HFFc6 (cell line): ENCODE measurements at regions not wholly inside any gene's neighbourhood (a gene's known extent, or its start where the extent isn't known, plus 50 kb on each side); places are given as distances from the start of the nearest gene placed in this dataset.
"Not testable (repeated sequence)": the region's sequence is repeated elsewhere in the genome, so short reads cannot be mapped to it uniquely, and the experiment has no call there.

Experiments used
- DNase-seq: peaks from one replicate; pipeline ENCODE4 v3.0.0-alpha.2; 2018
- H3K27ac Mint-ChIP-seq: 2 replicates; pipeline ENCODE4 v1.8.0; 2020; ENCODE audit warnings: mild to moderate bottlenecking, mixed read lengths
- H3K27me3 Mint-ChIP-seq: 2 replicates; pipeline ENCODE4 v1.8.0; 2021; ENCODE audit warnings: mild to moderate bottlenecking, moderate library complexity, mixed read lengths; ENCODE audit not compliant: insufficient read depth
- H3K36me3 Mint-ChIP-seq: 2 replicates; pipeline ENCODE4 v1.8.0; 2021; ENCODE audit warnings: low read depth, mixed read lengths
- H3K4me1 Mint-ChIP-seq: 2 replicates; pipeline ENCODE4 v1.8.0; 2020; ENCODE audit warnings: low read depth, mixed read lengths
- H3K4me3 Mint-ChIP-seq: 2 replicates; pipeline ENCODE4 v1.8.0; 2020; ENCODE audit warnings: mild to moderate bottlenecking, moderate library complexity, mixed read lengths
- H3K9me3 Mint-ChIP-seq: 2 replicates; pipeline ENCODE4 v1.8.0; 2020; ENCODE audit warnings: mild to moderate bottlenecking, mixed read lengths
- TF ChIP-seq, protein P1 (sequence below): fragments of 200-600 bp; sonication (generic); IDR thresholded peaks from 2 replicates; pipeline ENCODE4 v1.5.0; 2021; ENCODE audit warnings: antibody characterized with exemption, mild to moderate bottlenecking

DNA sequence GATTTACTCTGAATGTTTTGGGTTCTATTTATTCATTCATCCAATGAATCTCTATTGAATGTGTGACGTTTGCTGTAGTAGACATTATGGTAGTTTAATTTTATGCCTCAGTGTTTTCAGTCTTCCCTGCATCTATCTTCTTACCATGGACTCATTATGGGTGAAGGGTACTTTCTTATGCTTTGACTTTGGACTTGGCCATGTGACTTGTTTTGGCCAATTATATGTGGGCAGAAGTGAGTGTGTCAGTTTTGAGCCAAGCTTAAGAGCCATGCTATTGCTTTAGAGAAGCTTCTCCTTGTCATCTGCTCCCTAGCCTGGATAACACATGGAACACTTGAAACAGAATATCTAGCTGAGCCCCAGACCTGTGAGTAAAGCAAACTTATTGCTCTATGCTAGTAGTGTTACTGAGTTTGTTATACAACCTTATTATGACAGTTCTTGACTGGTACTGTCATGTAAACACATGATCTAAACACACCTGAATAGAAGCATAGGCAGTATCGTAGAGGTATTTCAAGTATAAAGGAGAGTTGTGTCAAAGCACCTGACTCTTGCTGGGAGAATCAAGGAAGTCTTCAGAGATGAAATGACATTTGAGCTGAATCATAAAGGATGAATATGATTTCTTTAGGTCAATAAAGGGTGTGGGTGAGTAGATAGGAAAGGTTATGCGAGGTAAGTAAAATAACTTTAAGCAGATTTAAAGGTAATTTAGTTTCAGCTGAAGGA is 128.4 kb downstream of the NAA11 start:
- no peaks in the 10 kb centered on the region for H3K4me1 Mint-ChIP-seq
- peaks cover 8% of the 10 kb centered on the region for H3K9me3 Mint-ChIP-seq

DNA sequence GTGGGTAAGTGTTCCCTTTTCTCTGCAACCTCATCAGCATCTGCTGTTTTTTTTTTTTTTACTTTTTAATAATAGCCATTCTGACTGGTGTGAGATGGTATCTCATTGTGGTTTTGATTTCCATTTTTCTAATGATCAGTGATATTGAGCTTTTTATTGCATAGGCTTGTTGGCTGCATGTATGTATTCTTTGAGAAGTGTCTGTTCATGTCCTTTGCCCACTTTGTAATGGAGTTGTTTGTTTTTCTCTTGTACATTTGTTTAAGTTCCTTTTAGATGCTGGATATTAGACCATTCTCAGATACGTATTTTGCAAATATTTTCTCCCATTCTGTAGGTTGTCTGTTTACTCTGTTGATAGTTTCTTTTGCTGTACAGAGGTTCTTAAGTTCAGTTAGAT is 134.6 kb downstream of the NAA11 start:
- H3K9me3 Mint-ChIP-seq = peaks cover 34% of the 10 kb centered on the region
- not testable (repeated sequence) for H3K27ac Mint-ChIP-seq, H3K4me1 Mint-ChIP-seq, H3K36me3 Mint-ChIP-seq, H3K4me3 Mint-ChIP-seq, DNase-seq, H3K27me3 Mint-ChIP-seq

More for the DNA sequence above, 128.4 kb downstream of the NAA11 start:
- no peak for DNase-seq
- Mint-ChIP-seq H3K27ac (no peak overlapping the region), H3K4me3 (no peak overlapping the region), H3K27me3 (no peaks in the 10 kb centered on the region), H3K36me3 (no peaks in the 10 kb centered on the region)
- TF ChIP-seq, protein P1, sequence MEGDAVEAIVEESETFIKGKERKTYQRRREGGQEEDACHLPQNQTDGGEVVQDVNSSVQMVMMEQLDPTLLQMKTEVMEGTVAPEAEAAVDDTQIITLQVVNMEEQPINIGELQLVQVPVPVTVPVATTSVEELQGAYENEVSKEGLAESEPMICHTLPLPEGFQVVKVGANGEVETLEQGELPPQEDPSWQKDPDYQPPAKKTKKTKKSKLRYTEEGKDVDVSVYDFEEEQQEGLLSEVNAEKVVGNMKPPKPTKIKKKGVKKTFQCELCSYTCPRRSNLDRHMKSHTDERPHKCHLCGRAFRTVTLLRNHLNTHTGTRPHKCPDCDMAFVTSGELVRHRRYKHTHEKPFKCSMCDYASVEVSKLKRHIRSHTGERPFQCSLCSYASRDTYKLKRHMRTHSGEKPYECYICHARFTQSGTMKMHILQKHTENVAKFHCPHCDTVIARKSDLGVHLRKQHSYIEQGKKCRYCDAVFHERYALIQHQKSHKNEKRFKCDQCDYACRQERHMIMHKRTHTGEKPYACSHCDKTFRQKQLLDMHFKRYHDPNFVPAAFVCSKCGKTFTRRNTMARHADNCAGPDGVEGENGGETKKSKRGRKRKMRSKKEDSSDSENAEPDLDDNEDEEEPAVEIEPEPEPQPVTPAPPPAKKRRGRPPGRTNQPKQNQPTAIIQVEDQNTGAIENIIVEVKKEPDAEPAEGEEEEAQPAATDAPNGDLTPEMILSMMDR = no peak

DNA sequence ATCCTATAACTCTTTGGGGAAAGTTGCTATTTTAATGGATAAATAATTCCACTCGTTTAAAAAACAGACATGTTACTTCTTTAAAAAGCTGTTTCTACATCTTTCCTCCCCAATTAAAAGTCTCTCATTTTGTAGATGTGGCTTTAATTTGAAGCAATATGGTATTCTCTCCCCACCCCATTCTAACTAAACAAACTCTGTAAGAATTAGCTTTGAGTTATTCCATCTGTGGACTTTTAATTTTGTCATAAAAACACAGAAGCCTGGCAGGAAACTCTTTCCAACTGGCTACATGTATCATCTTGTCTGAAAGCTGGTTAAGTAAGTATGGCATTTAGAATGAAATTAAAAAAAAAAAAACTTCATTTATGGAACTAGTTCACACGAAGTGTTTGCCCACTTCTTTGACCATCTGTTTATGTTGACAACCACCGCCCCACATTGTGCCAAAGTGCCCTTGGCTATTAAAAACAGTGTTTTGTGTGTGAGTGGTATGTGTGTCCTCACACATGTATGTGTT is 140.3 kb downstream of the NAA11 start:
- H3K27me3 Mint-ChIP-seq = no peaks in the 10 kb centered on the region; the same call in 1 of the 2 replicates
- no peaks in the 10 kb centered on the region; the same call in 1 of the 2 replicates for H3K36me3 Mint-ChIP-seq
- no peak overlapping the region for H3K4me3 Mint-ChIP-seq
- no peak overlapping the region for H3K27ac Mint-ChIP-seq
- no peaks in the 10 kb centered on the region for H3K4me1 Mint-ChIP-seq
- peaks cover 23% of the 10 kb centered on the region for H3K9me3 Mint-ChIP-seq
- DNase-seq = no peak
- TF ChIP-seq, protein P1 = no peak

DNA sequence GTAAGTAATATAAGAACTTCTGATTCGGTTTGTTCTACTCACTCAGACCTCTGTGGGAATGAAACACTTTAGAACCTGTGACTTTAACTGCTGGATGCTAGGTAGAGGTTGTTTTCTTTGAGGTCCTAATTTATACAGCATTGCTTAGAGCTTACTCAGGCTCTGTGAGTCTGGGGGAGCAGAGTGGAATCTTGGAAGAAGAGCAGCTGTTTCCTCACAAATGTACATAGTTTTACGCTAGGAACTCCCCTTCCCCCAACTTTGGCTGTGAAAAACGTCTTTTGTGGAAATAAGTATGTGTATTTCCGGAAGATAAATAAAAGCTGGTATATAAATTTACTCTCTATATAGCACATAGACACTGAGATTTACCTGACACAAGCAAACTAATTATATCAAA is 141.4 kb downstream of the NAA11 start:
- Mint-ChIP-seq H3K9me3 (peaks cover 28% of the 10 kb centered on the region), H3K4me1 (no peaks in the 10 kb centered on the region), H3K36me3 (no peaks in the 10 kb centered on the region; the same call in 1 of the 2 replicates), H3K4me3 (no peak overlapping the region), H3K27ac (no peak overlapping the region), H3K27me3 (no peaks in the 10 kb centered on the region; the same call in 1 of the 2 replicates)
- TF ChIP-seq, protein P1 = no peak
- DNase-seq = no peak

DNA sequence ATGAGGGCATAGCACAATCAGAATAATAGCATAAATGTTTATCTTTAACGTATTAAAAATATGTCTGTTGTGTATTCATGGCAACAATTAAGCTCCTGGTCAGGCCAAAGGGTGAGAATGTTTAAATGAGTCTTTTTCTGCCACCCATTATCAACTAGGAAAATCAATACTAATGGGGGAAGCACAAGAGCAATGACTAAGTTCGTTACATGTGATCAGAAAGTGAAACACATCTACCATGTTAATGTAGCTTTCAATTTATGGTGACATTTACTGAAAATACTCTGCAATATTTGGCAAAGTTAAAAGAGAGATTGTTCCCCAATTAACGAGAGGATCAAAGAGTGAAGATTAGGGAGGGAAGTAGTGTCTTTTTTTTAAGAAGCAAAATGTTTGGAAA is 143.7 kb downstream of the NAA11 start:
- Mint-ChIP-seq H3K27me3 (no peaks in the 10 kb centered on the region), H3K4me3 (no peak overlapping the region), H3K27ac (no peak overlapping the region), H3K9me3 (peaks cover 11% of the 10 kb centered on the region), H3K36me3 (no peaks in the 10 kb centered on the region), H3K4me1 (no peaks in the 10 kb centered on the region)
- DNase-seq = no peak
- TF ChIP-seq, protein P1 = no peak

DNA sequence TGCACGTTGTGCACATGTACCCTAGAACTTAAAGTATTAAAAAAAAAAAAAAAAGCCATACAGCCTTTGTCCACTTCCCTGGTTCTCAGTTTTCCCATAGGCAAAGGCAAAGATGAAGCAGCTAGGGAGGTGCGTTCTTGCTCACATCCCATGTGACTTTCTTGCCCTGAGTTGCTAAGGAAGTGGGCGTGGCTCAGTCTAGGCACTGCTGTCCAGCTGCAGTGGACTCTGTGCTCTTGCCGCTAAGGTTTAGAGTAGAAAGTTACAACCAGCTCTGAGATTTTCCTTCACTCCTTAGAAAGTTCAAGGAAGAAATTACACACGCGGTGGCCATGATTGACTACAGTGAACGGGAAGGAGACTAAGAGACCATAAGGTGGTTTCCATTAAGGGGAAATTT is 144.7 kb downstream of the NAA11 start:
- H3K27me3 Mint-ChIP-seq = no peaks in the 10 kb centered on the region
- H3K27ac Mint-ChIP-seq = no peak overlapping the region
- TF ChIP-seq, protein P1 = no peak
- H3K4me1 Mint-ChIP-seq = no peaks in the 10 kb centered on the region
- H3K4me3 Mint-ChIP-seq = no peak overlapping the region
- H3K9me3 Mint-ChIP-seq = peaks cover 13% of the 10 kb centered on the region
- no peak for DNase-seq
- H3K36me3 Mint-ChIP-seq = no peaks in the 10 kb centered on the region
